NCI-H524 (cell line): ENCODE measurements at regions not wholly inside any gene's neighbourhood (a gene's known extent, or its start where the extent isn't known, plus 50 kb on each side); places are given as distances from the start of the nearest gene placed in this dataset.
A peak's percentile ranks its signal among the peaks of the same experiment; 100 is the strongest.

ENCODE experiments used
- DNase-seq, 2 experiments: peaks; one replicate each; lab custom pipeline; 2025; lab: John Stamatoyannopoulos, UW

- no peak for DNase-seq
Measured at GRCh38 chr2:45068571-45069140, 59.4 kb upstream of the SIX2 start.

- DNase-seq: peak; percentile 93 to 97
Measured at GRCh38 chr2:45067859-45068570, 58.8 kb upstream of the SIX2 start.
